ENCODE measurements at regions not wholly inside any gene's neighbourhood (a gene's known extent, or its start where the extent isn't known, plus 50 kb on each side); places are given as distances from the start of the nearest gene placed in this dataset.

DNA sequence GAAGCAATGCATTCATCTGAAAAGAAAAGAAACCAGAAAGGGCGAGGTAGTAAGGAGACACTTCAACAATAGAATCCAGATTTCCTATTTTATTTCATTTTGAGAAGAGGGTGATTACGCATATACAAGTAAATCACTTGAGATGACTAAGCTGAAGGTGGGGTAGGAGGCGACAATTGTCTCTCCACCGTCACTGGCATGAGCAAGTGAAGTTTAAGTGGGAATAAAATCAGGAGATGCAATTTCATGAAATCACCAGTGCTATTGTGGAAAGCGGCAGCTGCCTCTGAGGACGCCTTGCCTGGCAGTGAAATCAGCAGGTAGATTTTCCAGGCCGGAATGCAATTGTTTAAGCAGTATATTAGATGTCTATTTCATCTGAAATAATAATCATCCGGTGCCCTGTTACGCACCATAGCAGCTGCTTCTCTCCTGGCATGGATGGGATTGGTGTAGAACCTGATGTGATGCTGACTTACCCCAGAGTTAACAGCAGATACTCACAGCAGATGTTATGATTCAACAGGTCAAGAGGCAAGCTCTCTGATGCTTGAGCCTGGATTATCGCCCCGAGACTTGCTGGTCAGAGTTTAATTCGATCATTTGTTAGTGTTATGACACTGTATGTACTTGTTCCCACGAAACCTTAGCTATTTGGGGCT is 64.3 kb downstream of the RASL11A start:
- TF ChIP-seq, protein P1, sequence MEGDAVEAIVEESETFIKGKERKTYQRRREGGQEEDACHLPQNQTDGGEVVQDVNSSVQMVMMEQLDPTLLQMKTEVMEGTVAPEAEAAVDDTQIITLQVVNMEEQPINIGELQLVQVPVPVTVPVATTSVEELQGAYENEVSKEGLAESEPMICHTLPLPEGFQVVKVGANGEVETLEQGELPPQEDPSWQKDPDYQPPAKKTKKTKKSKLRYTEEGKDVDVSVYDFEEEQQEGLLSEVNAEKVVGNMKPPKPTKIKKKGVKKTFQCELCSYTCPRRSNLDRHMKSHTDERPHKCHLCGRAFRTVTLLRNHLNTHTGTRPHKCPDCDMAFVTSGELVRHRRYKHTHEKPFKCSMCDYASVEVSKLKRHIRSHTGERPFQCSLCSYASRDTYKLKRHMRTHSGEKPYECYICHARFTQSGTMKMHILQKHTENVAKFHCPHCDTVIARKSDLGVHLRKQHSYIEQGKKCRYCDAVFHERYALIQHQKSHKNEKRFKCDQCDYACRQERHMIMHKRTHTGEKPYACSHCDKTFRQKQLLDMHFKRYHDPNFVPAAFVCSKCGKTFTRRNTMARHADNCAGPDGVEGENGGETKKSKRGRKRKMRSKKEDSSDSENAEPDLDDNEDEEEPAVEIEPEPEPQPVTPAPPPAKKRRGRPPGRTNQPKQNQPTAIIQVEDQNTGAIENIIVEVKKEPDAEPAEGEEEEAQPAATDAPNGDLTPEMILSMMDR (IDR thresholded peaks at IDR 0.05; ENCODE audit: borderline replicate concordance, extremely low read depth, low read length, poor library complexity, severe bottlenecking): no peak
- TF ChIP-seq EZH2 (IDR thresholded peaks at IDR 0.05; ENCODE audit: borderline replicate concordance, low read depth, low read length, severe bottlenecking): no peak
